ENCODE measurements at regions not wholly inside any gene's neighbourhood (a gene's known extent, or its start where the extent isn't known, plus 50 kb on each side); places are given as distances from the start of the nearest gene placed in this dataset.

- DNase-seq = no peak
Observed at GRCh38 chr13:43985422-43986072, 105.8 kb downstream of the LACC1 start.

GRCh38 chr13:43986421-43986981, 106.8 kb downstream of the LACC1 start:
- no peak for DNase-seq

- no peak for DNase-seq
Observed at GRCh38 chr13:43988302-43988701, 108.6 kb downstream of the LACC1 start.

GRCh38 chr13:43990021-43990420, 110.3 kb downstream of the LACC1 start:
- no peak for DNase-seq

GRCh38 chr13:43990829-43991228, 111.1 kb downstream of the LACC1 start:
- no peak for DNase-seq

GRCh38 chr13:43991773-43992201, 112.1 kb downstream of the LACC1 start:
- DNase-seq = no peak

- DNase-seq = no peak
Observed at GRCh38 chr13:43992211-43992610, 112.5 kb downstream of the LACC1 start.

GRCh38 chr13:43994999-43995859, 115.5 kb downstream of the LACC1 start:
- DNase-seq = no peak

GRCh38 chr13:43996221-43996620, 116.5 kb downstream of the LACC1 start:
- no peak for DNase-seq

- DNase-seq = no peak
Observed at GRCh38 chr13:44003481-44003880, 123.8 kb downstream of the LACC1 start.

- no peak for DNase-seq
Observed at GRCh38 chr13:44004878-44005277, 125.2 kb downstream of the LACC1 start.

GRCh38 chr13:44007451-44007850, 127.7 kb downstream of the LACC1 start:
- DNase-seq = no peak

- no peak for DNase-seq
Observed at GRCh38 chr13:44011036-44011435, 131.3 kb downstream of the LACC1 start.

GRCh38 chr13:44012910-44013757, 133.4 kb downstream of the LACC1 start:
- DNase-seq = no peak

GRCh38 chr13:44013758-44014291, 134.1 kb downstream of the LACC1 start:
- no peak for DNase-seq

- DNase-seq = no peak
Observed at GRCh38 chr13:44014501-44014900, 134.8 kb downstream of the LACC1 start.

GRCh38 chr13:44015118-44015517, 135.4 kb downstream of the LACC1 start:
- no peak for DNase-seq

- DNase-seq = no peak
Observed at GRCh38 chr13:44015811-44016210, 136.1 kb downstream of the LACC1 start.

GRCh38 chr13:44017756-44018309, 138.1 kb downstream of the LACC1 start:
- DNase-seq = no peak

GRCh38 chr13:44019651-44020050, 139.9 kb downstream of the LACC1 start:
- DNase-seq = no peak

GRCh38 chr13:44021422-44021821, 141.7 kb downstream of the LACC1 start:
- no peak for DNase-seq

- no peak for DNase-seq
Observed at GRCh38 chr13:44022196-44022595, 142.5 kb downstream of the LACC1 start.

All from CD4-positive, alpha-beta T cell treated with Interleukin-12 subunit alpha and Interleukin-12 subunit beta, for 1 hour (primary cell).